ENCODE measurements at regions not wholly inside any gene's neighbourhood (a gene's known extent, or its start where the extent isn't known, plus 50 kb on each side); places are given as distances from the start of the nearest gene placed in this dataset.

DNA sequence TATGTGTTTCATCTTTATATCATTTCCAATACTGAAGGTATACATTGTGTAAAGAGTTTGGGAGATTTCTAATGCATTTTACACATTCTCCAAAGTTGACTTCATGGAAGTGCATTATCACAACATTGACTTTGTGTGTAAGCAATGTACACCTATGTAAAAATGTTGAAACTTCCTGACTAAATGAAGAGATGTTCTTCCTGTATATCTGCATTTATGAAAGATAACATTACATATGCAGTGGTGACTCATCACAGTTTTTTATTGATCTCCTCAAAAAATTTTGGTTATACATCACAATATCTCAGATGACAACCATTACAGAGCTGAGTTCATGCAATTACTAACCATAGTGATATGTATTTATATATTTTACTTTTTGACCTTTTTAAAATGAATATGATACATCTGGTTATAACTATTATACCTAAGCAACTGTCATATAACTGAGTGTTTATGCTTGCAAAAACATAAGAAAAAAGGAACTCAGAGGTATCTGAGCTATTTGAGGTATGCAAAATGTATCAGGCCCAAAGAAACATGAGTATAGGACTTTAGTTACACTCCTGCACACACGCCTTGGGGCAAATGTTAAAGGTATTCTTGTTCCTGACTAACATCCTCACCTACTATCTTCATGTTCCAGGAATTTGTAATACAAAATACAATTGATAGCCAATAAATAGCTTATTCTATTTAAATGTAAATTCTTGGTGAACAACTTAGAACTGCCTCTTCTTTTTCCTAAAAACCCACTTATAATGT is 88.2 kb upstream of the OLFM3 start:
- no peak overlapping the region for H3K4me3 ChIP-seq (ENCODE audit: low read depth, low read length)
- TF ChIP-seq, protein P1, sequence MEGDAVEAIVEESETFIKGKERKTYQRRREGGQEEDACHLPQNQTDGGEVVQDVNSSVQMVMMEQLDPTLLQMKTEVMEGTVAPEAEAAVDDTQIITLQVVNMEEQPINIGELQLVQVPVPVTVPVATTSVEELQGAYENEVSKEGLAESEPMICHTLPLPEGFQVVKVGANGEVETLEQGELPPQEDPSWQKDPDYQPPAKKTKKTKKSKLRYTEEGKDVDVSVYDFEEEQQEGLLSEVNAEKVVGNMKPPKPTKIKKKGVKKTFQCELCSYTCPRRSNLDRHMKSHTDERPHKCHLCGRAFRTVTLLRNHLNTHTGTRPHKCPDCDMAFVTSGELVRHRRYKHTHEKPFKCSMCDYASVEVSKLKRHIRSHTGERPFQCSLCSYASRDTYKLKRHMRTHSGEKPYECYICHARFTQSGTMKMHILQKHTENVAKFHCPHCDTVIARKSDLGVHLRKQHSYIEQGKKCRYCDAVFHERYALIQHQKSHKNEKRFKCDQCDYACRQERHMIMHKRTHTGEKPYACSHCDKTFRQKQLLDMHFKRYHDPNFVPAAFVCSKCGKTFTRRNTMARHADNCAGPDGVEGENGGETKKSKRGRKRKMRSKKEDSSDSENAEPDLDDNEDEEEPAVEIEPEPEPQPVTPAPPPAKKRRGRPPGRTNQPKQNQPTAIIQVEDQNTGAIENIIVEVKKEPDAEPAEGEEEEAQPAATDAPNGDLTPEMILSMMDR (IDR thresholded peaks at IDR 0.05; ENCODE audit: borderline replicate concordance, insufficient read depth, low read depth, low read length), result no peak

DNA sequence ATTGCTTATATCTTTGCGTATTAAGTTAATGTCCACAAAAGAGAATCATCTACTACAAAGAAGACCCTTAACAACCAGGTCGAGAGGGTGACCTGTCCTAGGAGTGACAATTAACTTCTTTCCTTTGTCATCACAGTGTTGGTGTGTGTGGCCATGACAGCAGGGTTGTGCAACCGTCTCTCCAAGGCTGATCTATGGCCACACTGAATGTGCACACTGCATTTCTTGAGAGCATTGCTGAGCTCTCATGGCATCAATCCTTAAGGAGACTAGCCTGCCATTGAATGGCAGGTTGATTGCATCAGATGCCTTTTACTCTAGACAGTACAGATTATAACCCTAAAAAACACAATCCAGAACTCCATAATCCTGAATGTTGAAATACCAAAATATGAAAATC is 86.5 kb upstream of the OLFM3 start:
- H3K4me3 ChIP-seq (ENCODE audit: low read depth, low read length), result no peak overlapping the region
- TF ChIP-seq, protein P1 (IDR thresholded peaks at IDR 0.05; ENCODE audit: borderline replicate concordance, insufficient read depth, low read depth, low read length), result no peak

DNA sequence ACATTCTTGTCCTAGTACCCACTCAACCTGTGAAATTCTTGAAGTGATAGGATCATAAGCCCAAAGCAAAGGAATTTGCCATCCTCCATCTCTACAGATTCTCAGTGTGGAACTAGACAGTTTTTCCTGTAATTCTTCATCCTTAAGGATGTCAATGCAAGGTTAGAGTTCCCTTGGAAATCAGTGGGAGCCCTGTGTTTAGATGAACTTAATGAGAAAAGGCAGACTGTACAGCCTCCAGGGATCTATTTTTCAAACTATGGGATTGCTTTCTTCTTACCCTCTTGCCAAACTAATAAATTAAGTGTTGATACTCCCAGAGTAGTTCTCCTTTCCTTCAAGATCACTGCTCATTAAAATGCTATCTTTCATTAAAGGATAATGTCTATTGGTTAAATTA is 78.1 kb upstream of the OLFM3 start:
- TF ChIP-seq, protein P1 (IDR thresholded peaks at IDR 0.05; ENCODE audit: borderline replicate concordance, insufficient read depth, low read depth, low read length), result no peak
- H3K4me3 ChIP-seq (ENCODE audit: low read depth, low read length), result no peak overlapping the region

DNA sequence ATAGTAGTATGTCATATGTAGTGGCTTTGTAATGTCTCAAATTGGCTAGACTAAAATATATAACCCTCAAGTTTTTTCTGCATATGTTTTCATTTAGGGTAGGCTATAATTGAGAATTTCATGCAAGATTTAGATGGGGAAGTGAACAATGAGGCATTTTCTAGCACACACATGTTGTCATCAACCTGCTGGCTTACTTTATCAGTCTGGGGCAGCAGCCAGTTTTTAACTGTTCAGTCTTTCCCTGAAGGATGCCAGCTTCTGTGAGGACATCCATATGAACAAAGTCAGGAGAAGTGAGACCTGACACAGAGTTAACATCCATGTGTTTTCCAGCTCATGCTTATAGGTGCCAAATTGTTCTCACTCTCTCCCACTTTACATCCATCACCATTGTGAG is 74.7 kb upstream of the OLFM3 start:
- H3K4me3 ChIP-seq (ENCODE audit: low read depth, low read length), result no peak overlapping the region
- TF ChIP-seq, protein P1 (IDR thresholded peaks at IDR 0.05; ENCODE audit: borderline replicate concordance, insufficient read depth, low read depth, low read length), result no peak

DNA sequence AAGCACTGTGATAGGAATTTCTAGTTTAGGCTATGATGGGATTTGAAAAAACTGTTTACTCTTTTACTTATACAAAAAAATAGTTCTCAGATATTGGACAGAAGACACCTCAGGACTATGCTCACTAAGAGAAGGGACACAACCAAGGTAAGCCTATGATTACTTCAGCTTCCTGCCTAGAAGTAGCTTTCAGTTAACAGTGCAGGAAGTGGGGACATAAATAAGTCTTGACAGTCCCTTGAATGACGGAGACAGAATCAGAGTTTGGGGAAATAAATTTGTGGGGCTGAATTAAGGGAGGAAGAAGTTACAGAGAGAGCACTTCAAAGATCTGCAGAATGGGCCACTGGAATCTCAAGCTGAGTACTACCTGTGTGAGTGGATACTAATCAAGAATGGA is 53.8 kb upstream of the OLFM3 start:
- TF ChIP-seq, protein P1 (IDR thresholded peaks at IDR 0.05; ENCODE audit: borderline replicate concordance, insufficient read depth, low read depth, low read length), result no peak
- no peak overlapping the region for H3K4me3 ChIP-seq (ENCODE audit: low read depth, low read length)

DNA sequence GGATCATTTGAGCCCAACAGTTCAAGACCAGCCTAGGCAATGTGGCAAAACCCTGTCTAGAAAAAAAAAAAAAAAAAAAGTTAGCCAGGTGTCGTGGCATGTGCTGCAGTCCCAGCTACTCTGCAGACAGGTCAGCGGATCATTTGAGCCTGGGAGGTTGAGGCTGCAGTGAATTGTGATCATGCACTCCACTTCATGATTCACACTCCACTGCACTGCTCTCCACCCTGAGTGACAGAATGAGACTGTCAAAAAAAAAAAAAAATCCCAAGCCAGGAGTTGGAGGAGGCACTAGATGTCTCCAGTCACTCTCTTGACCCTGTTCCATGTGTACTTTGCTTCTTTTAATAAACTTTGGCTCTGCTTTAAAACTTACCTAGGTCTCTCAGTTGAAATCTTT is 51.0 kb upstream of the OLFM3 start:
- no peak overlapping the region for H3K4me3 ChIP-seq (ENCODE audit: low read depth, low read length)
- TF ChIP-seq, protein P1 (IDR thresholded peaks at IDR 0.05; ENCODE audit: borderline replicate concordance, insufficient read depth, low read depth, low read length), result no peak
